Endothelial cell of umbilical vein (primary cell): ENCODE measurements at regions not wholly inside any gene's neighbourhood (a gene's known extent, or its start where the extent isn't known, plus 50 kb on each side); places are given as distances from the start of the nearest gene placed in this dataset.

Experiments used
- JUN ChIP-seq: IDR thresholded peaks from 2 replicates; pipeline ENCODE4 v1.6.1; 2011; ENCODE audit warnings: borderline replicate concordance, low read depth; ENCODE audit not compliant: insufficient read length, insufficient read depth
- MYC ChIP-seq: IDR thresholded peaks from one replicate; pipeline ENCODE4 v1.6.1; 2011; ENCODE audit warnings: mild to moderate bottlenecking, low read depth, low read length
- TF ChIP-seq, protein P1 (sequence below), 2 donors: IDR thresholded peaks; 1 replicate in 1 of 2; 2 replicates in 1 of 2; pipeline ENCODE4 v1.5.1; 2011; ENCODE audit warnings: low read length in 2 of 2, mild to moderate bottlenecking in 2 of 2, moderate library complexity in 2 of 2, control low read depth in 1 of 2, inconsistent platforms in 1 of 2, low read depth in 1 of 2; ENCODE audit not compliant: insufficient read depth in 1 of 2; ENCODE audit errors: extremely low read depth in 1 of 2

DNA sequence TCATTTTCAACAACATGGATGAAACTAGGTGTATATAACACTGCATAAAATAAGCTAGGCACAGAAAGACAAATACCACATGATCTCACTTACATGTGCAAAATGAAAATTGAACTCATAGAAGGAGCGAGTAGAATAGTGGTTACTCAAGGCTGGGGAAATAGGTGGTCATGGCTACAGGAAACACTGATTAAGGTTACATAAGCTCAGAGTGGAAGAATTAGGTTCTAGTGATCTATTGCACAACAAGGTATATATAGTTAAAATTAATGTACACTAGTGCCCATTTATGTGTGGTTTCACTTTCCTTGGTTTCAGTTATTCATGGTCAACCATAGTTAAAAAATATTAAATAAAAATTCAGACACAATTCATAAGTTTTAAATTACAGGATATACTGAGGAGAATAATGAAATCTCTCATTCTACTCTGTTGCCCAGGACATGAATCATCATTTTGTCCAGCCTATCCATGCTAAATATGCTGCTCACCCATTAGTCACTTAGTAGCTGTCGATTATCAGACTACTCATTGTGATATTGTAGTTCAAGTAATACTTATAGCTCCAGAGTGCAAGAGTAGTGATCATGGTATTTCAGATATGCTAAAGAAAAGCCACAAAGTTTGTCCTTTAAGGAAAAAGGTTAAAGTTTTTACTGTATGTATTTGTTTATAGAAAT is 1530.9 kb upstream of the LRRTM1 start:
- TF ChIP-seq JUN (no peak), MYC (no peak)
- TF ChIP-seq, protein P1, sequence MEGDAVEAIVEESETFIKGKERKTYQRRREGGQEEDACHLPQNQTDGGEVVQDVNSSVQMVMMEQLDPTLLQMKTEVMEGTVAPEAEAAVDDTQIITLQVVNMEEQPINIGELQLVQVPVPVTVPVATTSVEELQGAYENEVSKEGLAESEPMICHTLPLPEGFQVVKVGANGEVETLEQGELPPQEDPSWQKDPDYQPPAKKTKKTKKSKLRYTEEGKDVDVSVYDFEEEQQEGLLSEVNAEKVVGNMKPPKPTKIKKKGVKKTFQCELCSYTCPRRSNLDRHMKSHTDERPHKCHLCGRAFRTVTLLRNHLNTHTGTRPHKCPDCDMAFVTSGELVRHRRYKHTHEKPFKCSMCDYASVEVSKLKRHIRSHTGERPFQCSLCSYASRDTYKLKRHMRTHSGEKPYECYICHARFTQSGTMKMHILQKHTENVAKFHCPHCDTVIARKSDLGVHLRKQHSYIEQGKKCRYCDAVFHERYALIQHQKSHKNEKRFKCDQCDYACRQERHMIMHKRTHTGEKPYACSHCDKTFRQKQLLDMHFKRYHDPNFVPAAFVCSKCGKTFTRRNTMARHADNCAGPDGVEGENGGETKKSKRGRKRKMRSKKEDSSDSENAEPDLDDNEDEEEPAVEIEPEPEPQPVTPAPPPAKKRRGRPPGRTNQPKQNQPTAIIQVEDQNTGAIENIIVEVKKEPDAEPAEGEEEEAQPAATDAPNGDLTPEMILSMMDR (IDR thresholded peaks at IDR 0.05; ENCODE audit: extremely low read depth in 1 of 2, insufficient read depth in 1 of 2, low read depth in 1 of 2, low read length in 2 of 2) = no peak
